Mucosa of stomach (tissue), 1 donor: ENCODE measurements at regions not wholly inside any gene's neighbourhood (a gene's known extent, or its start where the extent isn't known, plus 50 kb on each side); places are given as distances from the start of the nearest gene placed in this dataset.

Experiments
- H3K27me3 ChIP-seq: one replicate; pipeline ENCODE4 v1.7.0; 2013; ENCODE audit warnings: mild to moderate bottlenecking, low read length; ENCODE audit not compliant: control insufficient read depth, insufficient read depth
- H3K36me3 ChIP-seq: one replicate; pipeline ENCODE4 v1.7.0; 2013; ENCODE audit warnings: low read length; ENCODE audit not compliant: control insufficient read depth, insufficient read depth
- H3K4me1 ChIP-seq: one replicate; pipeline ENCODE4 v1.7.0; 2013; ENCODE audit warnings: mild to moderate bottlenecking, low read length; ENCODE audit not compliant: control insufficient read depth, insufficient read depth
- H3K4me3 ChIP-seq: one replicate; pipeline ENCODE4 v1.7.0; 2013; ENCODE audit warnings: low read length
- H3K9ac ChIP-seq: one replicate; pipeline ENCODE4 v1.7.0; 2013; ENCODE audit warnings: mild to moderate bottlenecking, low read length, moderate library complexity
- H3K9me3 ChIP-seq: one replicate; pipeline ENCODE4 v1.7.0; 2013; ENCODE audit warnings: mild to moderate bottlenecking, low read length, moderate library complexity; ENCODE audit not compliant: control insufficient read depth
- donor health status: Pancreatic carcinoma.

GRCh38 chr11:95284057-95285052, 53.4 kb upstream of the SESN3 start:
- Histone ChIP-seq H3K9me3 (no peaks in the 10 kb centered on the region), H3K27me3 (no peaks in the 10 kb centered on the region), H3K4me1 (no peaks in the 10 kb centered on the region), H3K36me3 (no peaks in the 10 kb centered on the region), H3K4me3 (no peak overlapping the region), H3K9ac (no peak overlapping the region)

GRCh38 chr11:95283650-95284049, 52.6 kb upstream of the SESN3 start:
- H3K4me1 ChIP-seq, result no peaks in the 10 kb centered on the region
- H3K27me3 ChIP-seq, result no peaks in the 10 kb centered on the region
- no peak overlapping the region for H3K4me3 ChIP-seq
- H3K9me3 ChIP-seq, result no peaks in the 10 kb centered on the region
- no peak overlapping the region for H3K9ac ChIP-seq
- H3K36me3 ChIP-seq, result no peaks in the 10 kb centered on the region

DNA sequence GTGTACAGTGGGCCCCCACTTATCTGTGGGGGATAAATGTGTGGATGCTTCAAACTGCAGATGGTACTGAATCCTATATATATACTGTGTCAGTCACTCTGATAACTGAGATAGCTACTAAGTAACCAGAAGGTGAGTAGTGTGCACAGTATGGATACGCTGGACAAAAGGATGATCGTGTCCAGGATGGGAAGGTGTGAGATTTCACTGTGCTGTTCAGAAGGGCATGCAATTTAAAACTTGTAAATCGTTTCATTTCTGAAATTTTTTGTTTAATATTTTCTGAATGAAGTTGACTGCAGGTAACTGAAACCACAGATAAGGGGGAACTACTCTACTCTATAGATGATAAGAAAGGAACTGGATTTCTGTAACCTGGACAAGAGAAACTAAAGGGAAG, 52.1 kb upstream of the SESN3 start:
- Histone ChIP-seq H3K4me1 (no peaks in the 10 kb centered on the region), H3K9me3 (no peaks in the 10 kb centered on the region), H3K9ac (no peak overlapping the region), H3K36me3 (no peaks in the 10 kb centered on the region), H3K4me3 (no peak overlapping the region), H3K27me3 (no peaks in the 10 kb centered on the region)

DNA sequence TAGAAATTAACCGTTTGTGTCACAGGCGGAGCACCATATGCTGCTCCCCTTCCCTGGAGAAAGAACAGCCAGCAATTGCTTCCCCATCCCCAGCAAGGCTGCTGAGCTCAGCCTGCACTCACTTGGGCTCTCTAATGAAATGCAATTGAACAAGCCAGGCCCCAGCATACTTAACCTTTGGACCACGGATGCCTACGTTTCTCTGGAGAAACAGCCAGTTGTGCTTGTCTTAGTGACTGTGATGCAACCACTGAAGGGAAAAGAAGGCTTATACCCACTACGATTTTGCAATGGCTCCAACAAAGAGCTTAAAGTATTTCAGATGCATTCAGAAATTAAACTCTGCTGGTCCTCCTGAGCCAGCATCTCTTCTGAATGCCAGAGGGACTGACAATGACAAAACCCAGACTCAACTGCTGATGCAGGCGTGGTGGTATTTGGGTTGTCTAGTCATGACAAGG, 51.3 kb upstream of the SESN3 start:
- Histone ChIP-seq H3K36me3 (no peaks in the 10 kb centered on the region), H3K4me3 (no peak overlapping the region), H3K9me3 (no peaks in the 10 kb centered on the region), H3K4me1 (no peaks in the 10 kb centered on the region), H3K27me3 (no peaks in the 10 kb centered on the region), H3K9ac (no peak overlapping the region)
